ENCODE measurements at regions not wholly inside any gene's neighbourhood (a gene's known extent, or its start where the extent isn't known, plus 50 kb on each side); places are given as distances from the start of the nearest gene placed in this dataset.

DNA sequence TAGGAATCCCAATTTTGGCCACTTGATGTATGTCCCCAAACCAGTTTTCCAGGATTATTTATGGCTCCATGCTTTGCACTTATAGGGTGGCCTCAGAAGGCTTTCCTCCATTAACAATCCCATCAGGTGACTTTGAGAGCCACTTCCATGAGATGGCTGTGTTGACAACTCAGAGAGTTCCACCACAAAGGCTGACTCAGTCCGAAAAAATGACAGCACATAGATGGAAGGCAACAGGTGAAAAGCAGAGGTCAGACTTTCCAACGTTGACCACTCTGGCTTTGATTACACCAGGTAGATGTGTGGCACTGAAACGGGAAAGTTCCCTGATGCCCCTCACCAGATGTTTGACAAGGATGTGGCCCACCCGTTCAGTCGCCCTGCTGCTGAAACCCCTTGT, 431.4 kb upstream of the TNP1 start:
- TF ChIP-seq POLR2A (IDR thresholded peaks at IDR 0.05) (no peak), CTCF (IDR thresholded peaks at IDR 0.05) (no peak)

Data from testis (tissue), 2 donors.